ENCODE measurements at regions not wholly inside any gene's neighbourhood (a gene's known extent, or its start where the extent isn't known, plus 50 kb on each side); places are given as distances from the start of the nearest gene placed in this dataset.
"Not testable (repeated sequence)": the region's sequence is repeated elsewhere in the genome, so short reads cannot be mapped to it uniquely, and the experiment has no call there.

GRCh38 chrX:107384397-107385105 is 64.9 kb upstream of the FRMPD3 start:
- no peak overlapping the region for H3K4me3 ChIP-seq (ENCODE audit: insufficient read length, low read depth)
- no peaks in the 10 kb centered on the region for H3K4me1 ChIP-seq (ENCODE audit: insufficient read depth, insufficient read length)
- TF ChIP-seq SUZ12 (IDR thresholded peaks at IDR 0.05; ENCODE audit: extremely low read depth, insufficient read depth, insufficient read length): no peak
- TF ChIP-seq YY1 (IDR thresholded peaks at IDR 0.05; ENCODE audit: insufficient read depth, insufficient read length): no peak
- TF ChIP-seq ZNF274 (IDR thresholded peaks at IDR 0.05; ENCODE audit: low read depth, low read length): no peak
- H3K9me3 ChIP-seq (ENCODE audit: insufficient read depth, low read length): no peaks in the 10 kb centered on the region
- no peak for DNase-seq (ENCODE audit: low read depth, low spot score)
- H3K36me3 ChIP-seq (ENCODE audit: insufficient read depth, insufficient read length, low read length): no peaks in the 10 kb centered on the region
- no peaks in the 10 kb centered on the region for H3K27me3 ChIP-seq (ENCODE audit: insufficient read depth, insufficient read length)
- no peak overlapping the region for H3K9ac ChIP-seq (ENCODE audit: insufficient read length, low read depth)

DNA sequence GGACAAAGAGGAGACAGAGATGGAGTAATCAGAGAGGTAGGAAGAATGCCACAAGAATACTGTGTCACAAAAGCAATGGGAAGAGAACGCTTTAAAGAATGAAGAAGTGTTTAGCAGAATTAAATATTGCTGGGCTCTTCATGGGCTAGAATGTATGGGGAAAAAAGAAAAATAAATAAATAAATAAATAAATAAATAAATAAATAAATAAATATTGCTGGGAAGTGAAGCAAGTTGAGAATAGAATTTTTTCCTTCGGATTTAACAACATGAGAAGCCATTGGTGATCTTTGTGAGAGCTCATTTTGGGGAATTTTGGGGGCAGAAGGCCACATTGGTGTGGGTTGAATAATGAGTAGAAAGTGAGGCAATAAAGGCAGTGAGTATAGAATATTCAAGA is 59.7 kb upstream of the FRMPD3 start:
- Histone ChIP-seq H3K27me3 (ENCODE audit: insufficient read depth, insufficient read length) (no peaks in the 10 kb centered on the region), H3K4me1 (ENCODE audit: insufficient read depth, insufficient read length) (no peaks in the 10 kb centered on the region), H3K4me3 (ENCODE audit: insufficient read length, low read depth) (no peak overlapping the region), H3K36me3 (ENCODE audit: insufficient read depth, insufficient read length, low read length) (no peaks in the 10 kb centered on the region), H3K9me3 (ENCODE audit: insufficient read depth, low read length) (no peaks in the 10 kb centered on the region), H3K9ac (ENCODE audit: insufficient read length, low read depth) (no peak overlapping the region)
- no peak for DNase-seq (ENCODE audit: low read depth, low spot score)
- TF ChIP-seq ZNF274 (IDR thresholded peaks at IDR 0.05; ENCODE audit: low read depth, low read length) (no peak), SUZ12 (IDR thresholded peaks at IDR 0.05; ENCODE audit: extremely low read depth, insufficient read depth, insufficient read length) (no peak), YY1 (IDR thresholded peaks at IDR 0.05; ENCODE audit: insufficient read depth, insufficient read length) (no peak)

GRCh38 chrX:107393656-107394055 is 55.8 kb upstream of the FRMPD3 start:
- H3K27me3 ChIP-seq (ENCODE audit: insufficient read depth, insufficient read length); H3K4me3 ChIP-seq (ENCODE audit: insufficient read length, low read depth); DNase-seq (ENCODE audit: low read depth, low spot score); H3K36me3 ChIP-seq (ENCODE audit: insufficient read depth, insufficient read length, low read length); H3K9me3 ChIP-seq (ENCODE audit: insufficient read depth, low read length); H3K4me1 ChIP-seq (ENCODE audit: insufficient read depth, insufficient read length); H3K9ac ChIP-seq (ENCODE audit: insufficient read length, low read depth): not testable (repeated sequence)

DNA sequence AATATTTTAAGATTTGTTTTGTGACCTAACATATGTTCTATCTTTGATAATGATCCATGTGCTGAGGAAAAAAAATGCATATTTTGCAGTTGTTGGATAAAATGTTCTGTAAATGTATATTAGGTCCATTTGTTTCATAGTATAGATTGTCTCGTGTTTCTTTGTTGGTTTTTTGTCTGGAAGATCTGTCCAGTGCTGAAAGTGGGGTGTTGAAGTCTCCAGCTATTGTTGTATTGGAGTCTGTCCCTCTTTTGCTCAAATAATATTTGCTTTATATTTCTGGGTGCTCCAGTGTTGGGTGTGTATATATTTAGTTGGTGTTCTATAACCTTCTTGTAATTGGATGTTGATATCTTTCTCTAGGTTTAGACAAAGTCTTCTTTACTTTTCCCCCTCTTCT is 53.2 kb upstream of the FRMPD3 start:
- Histone ChIP-seq H3K36me3 (ENCODE audit: insufficient read depth, insufficient read length, low read length) (no peaks in the 10 kb centered on the region), H3K27me3 (ENCODE audit: insufficient read depth, insufficient read length) (no peaks in the 10 kb centered on the region), H3K9me3 (ENCODE audit: insufficient read depth, low read length) (no peaks in the 10 kb centered on the region), H3K9ac (ENCODE audit: insufficient read length, low read depth) (no peak overlapping the region), H3K4me1 (ENCODE audit: insufficient read depth, insufficient read length) (no peaks in the 10 kb centered on the region), H3K4me3 (ENCODE audit: insufficient read length, low read depth) (no peak overlapping the region)
- TF ChIP-seq YY1 (IDR thresholded peaks at IDR 0.05; ENCODE audit: insufficient read depth, insufficient read length) (no peak), SUZ12 (IDR thresholded peaks at IDR 0.05; ENCODE audit: extremely low read depth, insufficient read depth, insufficient read length) (no peak), ZNF274 (IDR thresholded peaks at IDR 0.05; ENCODE audit: low read depth, low read length) (no peak)
- DNase-seq (ENCODE audit: low read depth, low spot score): no peak

DNA sequence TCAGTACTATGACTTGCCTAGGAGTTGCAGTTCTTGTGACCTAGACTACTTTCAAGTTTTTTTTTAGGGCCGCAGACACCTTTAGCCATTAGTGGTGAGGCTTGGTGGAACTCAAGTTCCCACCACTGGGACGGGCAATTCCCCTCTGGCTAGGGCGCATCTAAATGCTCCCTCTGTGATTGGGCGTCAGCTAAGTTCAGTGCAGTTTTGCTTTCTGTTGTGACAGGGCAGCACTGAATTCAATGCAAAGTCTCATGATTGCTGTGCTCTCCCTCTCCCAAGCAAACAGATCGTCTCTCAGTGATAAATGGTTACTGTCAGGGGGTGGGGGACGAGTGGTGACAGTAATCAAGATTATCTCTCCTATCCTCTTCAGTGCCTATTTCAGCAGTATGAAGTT is 52.7 kb upstream of the FRMPD3 start:
- Histone ChIP-seq H3K4me1 (ENCODE audit: insufficient read depth, insufficient read length) (no peaks in the 10 kb centered on the region), H3K4me3 (ENCODE audit: insufficient read length, low read depth) (no peak overlapping the region), H3K9ac (ENCODE audit: insufficient read length, low read depth) (no peak overlapping the region), H3K27me3 (ENCODE audit: insufficient read depth, insufficient read length) (no peaks in the 10 kb centered on the region), H3K36me3 (ENCODE audit: insufficient read depth, insufficient read length, low read length) (no peaks in the 10 kb centered on the region), H3K9me3 (ENCODE audit: insufficient read depth, low read length) (no peaks in the 10 kb centered on the region)
- no peak for DNase-seq (ENCODE audit: low read depth, low spot score)
- TF ChIP-seq ZNF274 (IDR thresholded peaks at IDR 0.05; ENCODE audit: low read depth, low read length) (no peak), SUZ12 (IDR thresholded peaks at IDR 0.05; ENCODE audit: extremely low read depth, insufficient read depth, insufficient read length) (no peak), YY1 (IDR thresholded peaks at IDR 0.05; ENCODE audit: insufficient read depth, insufficient read length) (no peak)

DNA sequence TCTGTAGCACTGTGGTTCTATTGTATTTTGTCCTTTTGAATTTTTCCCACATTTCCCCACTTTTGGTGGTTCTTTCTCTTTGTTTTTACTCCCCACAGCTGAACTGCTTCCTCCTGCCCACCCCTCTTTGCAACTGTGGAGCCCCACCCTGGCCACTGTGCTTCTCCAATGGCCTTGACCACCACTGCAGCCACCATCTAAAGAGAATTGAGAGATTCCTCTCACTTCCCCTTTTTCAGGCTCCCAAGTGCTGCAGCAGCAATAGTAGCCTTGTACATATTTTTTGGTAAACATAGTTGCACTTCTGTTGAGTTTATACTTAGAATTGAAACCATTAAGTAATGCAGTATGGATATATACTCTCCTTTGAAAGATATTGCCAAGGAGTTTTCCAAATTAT is 51.3 kb upstream of the FRMPD3 start:
- Histone ChIP-seq H3K27me3 (ENCODE audit: insufficient read depth, insufficient read length) (no peaks in the 10 kb centered on the region), H3K4me3 (ENCODE audit: insufficient read length, low read depth) (no peak overlapping the region), H3K9me3 (ENCODE audit: insufficient read depth, low read length) (no peaks in the 10 kb centered on the region), H3K9ac (ENCODE audit: insufficient read length, low read depth) (no peak overlapping the region), H3K36me3 (ENCODE audit: insufficient read depth, insufficient read length, low read length) (no peaks in the 10 kb centered on the region), H3K4me1 (ENCODE audit: insufficient read depth, insufficient read length) (no peaks in the 10 kb centered on the region)
- no peak for TF ChIP-seq YY1 (IDR thresholded peaks at IDR 0.05; ENCODE audit: insufficient read depth, insufficient read length)
- no peak for TF ChIP-seq SUZ12 (IDR thresholded peaks at IDR 0.05; ENCODE audit: extremely low read depth, insufficient read depth, insufficient read length)
- no peak for TF ChIP-seq ZNF274 (IDR thresholded peaks at IDR 0.05; ENCODE audit: low read depth, low read length)
- DNase-seq (ENCODE audit: low read depth, low spot score): no peak

Measured in NT2/D1 (cell line).